ENCODE measurements at regions not wholly inside any gene's neighbourhood (a gene's known extent, or its start where the extent isn't known, plus 50 kb on each side); places are given as distances from the start of the nearest gene placed in this dataset.

DNA sequence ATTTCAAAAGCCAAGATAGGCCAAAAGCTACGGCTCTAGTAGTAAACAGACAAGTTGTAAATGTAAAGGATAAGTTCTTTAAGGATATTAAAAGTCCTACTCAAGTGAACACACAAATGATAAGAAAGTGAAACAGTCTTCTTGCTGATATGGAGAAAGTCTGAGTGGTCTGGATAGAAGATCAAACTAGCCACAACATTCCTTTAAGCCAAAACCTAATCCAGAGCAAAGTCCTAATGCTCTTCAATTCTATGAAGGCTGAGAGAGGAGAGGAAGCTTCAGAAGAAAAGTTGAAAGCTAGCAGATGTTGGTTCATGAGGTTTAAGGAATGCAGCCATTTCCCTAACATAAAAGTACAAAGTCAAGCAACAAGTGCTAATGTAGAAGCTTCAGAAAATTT, 111.7 kb upstream of the ZEB2 start:
- no peak for TF ChIP-seq ZFP3 (CRISPR knock-in tag; IDR thresholded peaks at IDR 0.05)
- no peak for TF ChIP-seq SNAI2 (CRISPR knock-in tag; IDR thresholded peaks at IDR 0.05)
- no peak for TF ChIP-seq ISL1 (CRISPR knock-in tag; IDR thresholded peaks at IDR 0.05)
- TF ChIP-seq ZNF70 (CRISPR knock-in tag; IDR thresholded peaks at IDR 0.05), result no peak
- no peak for TF ChIP-seq ZC3H10 (CRISPR knock-in tag; IDR thresholded peaks at IDR 0.05)
- ATAC-seq, result no peak

DNA sequence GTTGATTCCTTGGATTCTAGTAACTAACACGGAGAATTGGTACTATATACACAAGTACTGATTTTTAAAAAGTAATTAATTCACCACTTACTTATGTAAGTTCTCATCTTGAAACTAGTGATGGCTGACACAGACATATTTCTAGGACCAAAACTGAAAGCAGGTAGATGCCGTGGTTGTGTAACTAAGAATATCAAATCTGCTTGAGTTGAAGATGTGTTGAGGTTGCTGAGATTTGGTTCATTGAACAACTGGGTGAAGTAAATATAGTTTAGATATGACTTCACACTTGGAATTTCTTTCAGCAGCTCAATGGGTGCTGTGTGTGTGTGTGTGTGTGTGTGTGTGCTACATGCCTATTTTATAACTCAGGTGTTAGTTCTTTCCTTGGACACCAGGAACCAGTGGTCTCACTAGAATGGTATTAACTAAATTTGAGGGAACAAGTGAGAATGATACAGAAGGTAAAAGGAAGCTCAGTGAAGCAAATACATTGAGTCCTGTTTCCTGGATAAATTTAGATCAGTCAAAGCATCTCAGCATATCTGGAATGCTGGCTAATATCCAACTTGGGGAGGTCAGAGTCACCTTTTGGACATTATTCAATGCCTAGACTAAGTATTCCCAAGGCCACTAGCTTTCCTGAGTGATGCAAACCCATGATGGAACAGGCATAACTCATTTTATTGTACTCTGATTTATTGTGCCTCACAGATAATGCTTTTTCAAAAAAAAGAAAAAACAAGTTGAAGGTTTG, 110.7 kb upstream of the ZEB2 start:
- TF ChIP-seq ESRRG (CRISPR knock-in tag; IDR thresholded peaks at IDR 0.05) (no peak), ISL1 (CRISPR knock-in tag; IDR thresholded peaks at IDR 0.05) (no peak), RARB (CRISPR knock-in tag; IDR thresholded peaks at IDR 0.05) (no peak), TCF4 (CRISPR knock-in tag; IDR thresholded peaks at IDR 0.05; ENCODE audit: borderline replicate concordance) (no peak), OSR1 (CRISPR knock-in tag; IDR thresholded peaks at IDR 0.05) (no peak)
- no peak for ATAC-seq

DNA sequence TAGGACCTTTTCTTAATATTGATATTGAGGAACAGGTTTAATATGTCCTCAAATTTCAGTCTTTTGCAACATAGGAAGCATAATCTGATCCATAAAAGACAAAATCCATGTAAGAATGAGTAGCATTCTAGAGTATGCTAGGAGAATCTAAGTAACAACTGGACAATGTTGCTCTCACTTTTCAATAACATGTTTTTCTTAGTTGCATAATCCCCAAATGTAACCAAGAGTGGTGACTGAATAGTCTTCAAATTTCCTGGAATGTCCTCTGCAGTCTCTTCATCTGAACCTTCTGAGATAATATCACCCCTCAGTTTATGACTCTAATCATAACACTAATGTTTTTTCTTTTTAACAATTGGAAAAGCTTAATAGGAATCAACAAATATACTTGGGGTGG, 110.0 kb upstream of the ZEB2 start:
- ATAC-seq, result no peak

DNA sequence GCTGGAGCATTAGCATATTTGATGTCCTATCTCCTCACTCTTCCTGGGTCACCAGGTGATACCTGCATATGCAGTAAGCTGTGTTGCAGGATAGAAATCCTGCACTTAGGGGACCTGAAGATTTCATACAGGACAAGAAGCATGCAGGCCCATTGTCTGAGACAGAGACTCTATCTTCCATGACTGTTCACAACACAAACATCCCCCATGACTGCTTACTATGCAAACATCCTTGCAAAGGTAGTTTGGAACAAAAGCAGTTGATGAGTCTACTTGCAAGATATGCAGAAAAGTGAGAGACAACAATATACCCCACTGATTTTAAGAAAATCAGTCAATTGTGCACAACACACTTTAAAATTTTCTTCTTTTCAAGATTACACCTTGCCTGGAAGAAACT, 108.6 kb upstream of the ZEB2 start:
- TF ChIP-seq ZFP3 (CRISPR knock-in tag; IDR thresholded peaks at IDR 0.05) (no peak), ZNF565 (CRISPR knock-in tag; conservative IDR thresholded peaks at IDR 0.05; ENCODE audit: low read depth) (no peak), BACH2 (CRISPR knock-in tag; IDR thresholded peaks at IDR 0.05; ENCODE audit: borderline replicate concordance) (no peak)
- TF ChIP-seq, protein P1, sequence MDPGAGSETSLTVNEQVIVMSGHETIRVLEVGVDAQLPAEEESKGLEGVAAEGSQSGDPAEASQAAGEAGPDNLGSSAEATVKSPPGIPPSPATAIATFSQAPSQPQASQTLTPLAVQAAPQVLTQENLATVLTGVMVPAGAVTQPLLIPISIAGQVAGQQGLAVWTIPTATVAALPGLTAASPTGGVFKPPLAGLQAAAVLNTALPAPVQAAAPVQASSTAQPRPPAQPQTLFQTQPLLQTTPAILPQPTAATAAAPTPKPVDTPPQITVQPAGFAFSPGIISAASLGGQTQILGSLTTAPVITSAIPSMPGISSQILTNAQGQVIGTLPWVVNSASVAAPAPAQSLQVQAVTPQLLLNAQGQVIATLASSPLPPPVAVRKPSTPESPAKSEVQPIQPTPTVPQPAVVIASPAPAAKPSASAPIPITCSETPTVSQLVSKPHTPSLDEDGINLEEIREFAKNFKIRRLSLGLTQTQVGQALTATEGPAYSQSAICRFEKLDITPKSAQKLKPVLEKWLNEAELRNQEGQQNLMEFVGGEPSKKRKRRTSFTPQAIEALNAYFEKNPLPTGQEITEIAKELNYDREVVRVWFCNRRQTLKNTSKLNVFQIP (CRISPR knock-in tag; IDR thresholded peaks at IDR 0.05; ENCODE audit: borderline replicate concordance, low read depth), result no peak
- ATAC-seq, result no peak

More for the DNA sequence above, 110.0 kb upstream of the ZEB2 start:
- TF ChIP-seq RARB (CRISPR knock-in tag; IDR thresholded peaks at IDR 0.05) (no peak), ZNF565 (CRISPR knock-in tag; conservative IDR thresholded peaks at IDR 0.05; ENCODE audit: low read depth) (no peak), ZNF70 (CRISPR knock-in tag; IDR thresholded peaks at IDR 0.05) (no peak), ARNTL (CRISPR knock-in tag; IDR thresholded peaks at IDR 0.05; ENCODE audit: borderline replicate concordance, low read depth) (no peak), TOX (CRISPR knock-in tag; IDR thresholded peaks at IDR 0.05; ENCODE audit: borderline replicate concordance) (no peak), SNAI2 (CRISPR knock-in tag; IDR thresholded peaks at IDR 0.05) (no peak), CSDC2 (CRISPR knock-in tag; IDR thresholded peaks at IDR 0.05) (no peak), PATZ1 (CRISPR knock-in tag; IDR thresholded peaks at IDR 0.05; ENCODE audit: borderline replicate concordance) (no peak), ZNF8 (CRISPR knock-in tag; IDR thresholded peaks at IDR 0.05) (no peak)

DNA sequence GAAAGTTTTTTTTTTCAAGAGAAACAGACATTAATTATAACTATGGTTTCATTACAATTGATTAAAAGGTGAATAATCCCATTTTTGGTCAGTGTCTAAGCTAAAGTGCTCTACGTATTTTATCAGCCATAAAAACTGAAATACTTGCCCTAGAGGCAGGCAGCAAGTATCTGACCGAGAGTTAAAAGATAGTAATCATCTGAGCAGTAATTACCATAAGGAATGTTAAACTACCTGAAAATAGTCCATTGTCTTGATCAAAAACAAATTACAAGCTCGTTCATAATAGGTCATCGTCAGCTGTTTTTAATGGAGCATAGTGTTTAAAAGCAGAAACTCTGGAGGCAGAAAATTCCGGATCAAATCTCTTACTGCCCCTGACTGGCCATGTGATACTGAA, 105.7 kb upstream of the ZEB2 start:
- no peak for ATAC-seq
- TF ChIP-seq TOX (CRISPR knock-in tag; IDR thresholded peaks at IDR 0.05; ENCODE audit: borderline replicate concordance) (no peak), BACH2 (CRISPR knock-in tag; IDR thresholded peaks at IDR 0.05; ENCODE audit: borderline replicate concordance) (no peak), ZC3H10 (CRISPR knock-in tag; IDR thresholded peaks at IDR 0.05) (no peak), CSRNP3 (CRISPR knock-in tag; IDR thresholded peaks at IDR 0.05) (no peak), ZNF8 (CRISPR knock-in tag; IDR thresholded peaks at IDR 0.05) (no peak), ZNF70 (CRISPR knock-in tag; IDR thresholded peaks at IDR 0.05) (no peak), ESRRG (CRISPR knock-in tag; IDR thresholded peaks at IDR 0.05) (no peak), TSHZ2 (CRISPR knock-in tag; IDR thresholded peaks at IDR 0.05) (no peak), ARNTL (CRISPR knock-in tag; IDR thresholded peaks at IDR 0.05; ENCODE audit: borderline replicate concordance, low read depth) (no peak), ZFP30 (CRISPR knock-in tag; IDR thresholded peaks at IDR 0.05) (no peak), ZFP3 (CRISPR knock-in tag; IDR thresholded peaks at IDR 0.05) (no peak), TCF4 (CRISPR knock-in tag; IDR thresholded peaks at IDR 0.05; ENCODE audit: borderline replicate concordance) (no peak)
